Progenitor cell of endocrine pancreas (in vitro differentiated cells): ENCODE measurements at regions not wholly inside any gene's neighbourhood (a gene's known extent, or its start where the extent isn't known, plus 50 kb on each side); places are given as distances from the start of the nearest gene placed in this dataset.
"Not testable (repeated sequence)": the region's sequence is repeated elsewhere in the genome, so short reads cannot be mapped to it uniquely, and the experiment has no call there.

Experiments used
- DNase-seq: peaks from one replicate; pipeline ENCODE4 v3.0.0; 2021; ENCODE audit warnings: low spot score; ENCODE audit not compliant: unreplicated experiment
- H3K27ac Mint-ChIP-seq: 2 replicates; pipeline ENCODE4 v1.8.0; 2021; ENCODE audit warnings: mild to moderate bottlenecking, moderate library complexity, mixed read lengths
- H3K27me3 Mint-ChIP-seq: 2 replicates; pipeline ENCODE4 v1.8.0; 2021; ENCODE audit warnings: mixed read lengths
- H3K36me3 Mint-ChIP-seq: 2 replicates; pipeline ENCODE4 v1.8.0; 2022; ENCODE audit warnings: mixed read lengths; ENCODE audit not compliant: insufficient read depth
- H3K4me1 Mint-ChIP-seq: 2 replicates; pipeline ENCODE4 v1.8.0; 2021; ENCODE audit warnings: low read depth, mixed read lengths
- H3K4me3 Mint-ChIP-seq: 2 replicates; pipeline ENCODE4 v1.8.0; 2021; ENCODE audit warnings: low read depth, mild to moderate bottlenecking, moderate library complexity, mixed read lengths
- H3K9me3 Mint-ChIP-seq: 2 replicates; pipeline ENCODE4 v1.8.0; 2021; ENCODE audit warnings: low read depth, mixed read lengths
- TF ChIP-seq, protein P1 (sequence below): fragments of 200-600 bp; sonication (generic); IDR thresholded peaks from one replicate; pipeline ENCODE4 v1.5.0; 2021; ENCODE audit warnings: antibody characterized with exemption, mild to moderate bottlenecking; ENCODE audit not compliant: unreplicated experiment

DNA sequence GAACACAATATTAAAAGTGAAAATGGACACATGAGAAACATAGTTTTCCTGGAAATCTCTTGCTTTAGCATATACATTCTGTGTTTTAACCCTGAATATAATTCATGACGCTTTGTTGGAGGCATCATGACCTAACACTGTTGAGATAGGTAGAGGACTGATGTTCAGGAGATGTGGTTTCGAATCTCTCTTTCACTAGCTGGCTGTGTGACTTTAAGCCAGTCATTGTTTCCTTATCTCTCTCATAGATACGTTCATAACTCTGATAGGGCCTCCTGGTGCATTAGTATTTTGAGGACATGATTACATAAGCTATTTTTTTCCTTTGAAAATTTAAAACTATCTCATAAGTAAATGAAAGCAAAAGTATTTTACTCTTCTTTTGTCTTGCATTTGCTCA is 179.0 kb upstream of the DTNA start:
- H3K27ac Mint-ChIP-seq = peak overlapping the region; percentile 47
- no peaks in the 10 kb centered on the region for H3K36me3 Mint-ChIP-seq
- H3K4me1 Mint-ChIP-seq = peaks cover 4% of the 10 kb centered on the region
- H3K4me3 Mint-ChIP-seq = no peak overlapping the region
- H3K9me3 Mint-ChIP-seq = peaks cover 4% of the 10 kb centered on the region
- H3K27me3 Mint-ChIP-seq = no peaks in the 10 kb centered on the region
- no peak for DNase-seq
- TF ChIP-seq, protein P1, sequence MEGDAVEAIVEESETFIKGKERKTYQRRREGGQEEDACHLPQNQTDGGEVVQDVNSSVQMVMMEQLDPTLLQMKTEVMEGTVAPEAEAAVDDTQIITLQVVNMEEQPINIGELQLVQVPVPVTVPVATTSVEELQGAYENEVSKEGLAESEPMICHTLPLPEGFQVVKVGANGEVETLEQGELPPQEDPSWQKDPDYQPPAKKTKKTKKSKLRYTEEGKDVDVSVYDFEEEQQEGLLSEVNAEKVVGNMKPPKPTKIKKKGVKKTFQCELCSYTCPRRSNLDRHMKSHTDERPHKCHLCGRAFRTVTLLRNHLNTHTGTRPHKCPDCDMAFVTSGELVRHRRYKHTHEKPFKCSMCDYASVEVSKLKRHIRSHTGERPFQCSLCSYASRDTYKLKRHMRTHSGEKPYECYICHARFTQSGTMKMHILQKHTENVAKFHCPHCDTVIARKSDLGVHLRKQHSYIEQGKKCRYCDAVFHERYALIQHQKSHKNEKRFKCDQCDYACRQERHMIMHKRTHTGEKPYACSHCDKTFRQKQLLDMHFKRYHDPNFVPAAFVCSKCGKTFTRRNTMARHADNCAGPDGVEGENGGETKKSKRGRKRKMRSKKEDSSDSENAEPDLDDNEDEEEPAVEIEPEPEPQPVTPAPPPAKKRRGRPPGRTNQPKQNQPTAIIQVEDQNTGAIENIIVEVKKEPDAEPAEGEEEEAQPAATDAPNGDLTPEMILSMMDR = no peak

DNA sequence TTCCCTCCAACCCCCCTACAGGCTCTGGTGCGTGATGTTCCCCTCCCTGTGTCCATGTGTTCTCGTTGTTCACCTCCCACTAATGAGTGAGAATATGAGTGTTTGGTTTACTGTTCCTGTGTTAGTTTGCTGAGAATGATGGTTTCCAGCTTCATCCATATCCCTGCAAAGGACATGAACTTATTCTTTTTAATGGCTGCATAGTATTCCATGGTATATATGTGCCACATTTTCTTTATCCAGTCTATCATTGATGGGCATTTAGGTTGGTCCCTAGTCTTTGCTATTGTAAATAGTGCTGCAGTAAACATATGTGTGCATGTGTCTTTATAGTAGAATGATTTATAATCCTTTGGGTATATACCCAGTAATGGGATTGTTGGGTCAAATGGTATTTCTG is 175.5 kb upstream of the DTNA start:
- not testable (repeated sequence) for DNase-seq, H3K4me3 Mint-ChIP-seq, H3K27me3 Mint-ChIP-seq, H3K9me3 Mint-ChIP-seq, H3K27ac Mint-ChIP-seq, H3K4me1 Mint-ChIP-seq, H3K36me3 Mint-ChIP-seq

DNA sequence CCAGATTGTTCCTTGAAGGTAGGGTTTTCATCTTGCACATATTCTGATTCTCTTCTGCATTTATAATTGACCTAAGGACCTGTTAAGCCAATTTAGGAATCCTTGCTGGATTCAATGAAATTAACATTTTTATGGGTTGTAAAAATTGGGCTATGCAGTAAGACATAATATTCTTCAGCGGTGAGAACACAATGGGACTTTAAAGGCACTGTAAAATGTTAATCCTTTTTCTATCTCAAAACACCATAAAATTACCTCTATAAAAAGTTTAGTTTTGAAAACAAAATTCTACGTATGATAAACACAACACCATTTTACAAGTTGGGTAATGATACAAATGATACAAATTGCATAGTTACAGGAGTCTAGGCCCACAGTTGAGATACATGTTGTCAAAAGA is 169.2 kb upstream of the DTNA start:
- H3K27ac Mint-ChIP-seq = no peak overlapping the region
- TF ChIP-seq, protein P1 = no peak
- no peak overlapping the region for H3K4me3 Mint-ChIP-seq
- no peak for DNase-seq
- H3K27me3 Mint-ChIP-seq = no peaks in the 10 kb centered on the region
- H3K36me3 Mint-ChIP-seq = no peaks in the 10 kb centered on the region
- H3K9me3 Mint-ChIP-seq = no peaks in the 10 kb centered on the region
- peaks cover 32% of the 10 kb centered on the region for H3K4me1 Mint-ChIP-seq

DNA sequence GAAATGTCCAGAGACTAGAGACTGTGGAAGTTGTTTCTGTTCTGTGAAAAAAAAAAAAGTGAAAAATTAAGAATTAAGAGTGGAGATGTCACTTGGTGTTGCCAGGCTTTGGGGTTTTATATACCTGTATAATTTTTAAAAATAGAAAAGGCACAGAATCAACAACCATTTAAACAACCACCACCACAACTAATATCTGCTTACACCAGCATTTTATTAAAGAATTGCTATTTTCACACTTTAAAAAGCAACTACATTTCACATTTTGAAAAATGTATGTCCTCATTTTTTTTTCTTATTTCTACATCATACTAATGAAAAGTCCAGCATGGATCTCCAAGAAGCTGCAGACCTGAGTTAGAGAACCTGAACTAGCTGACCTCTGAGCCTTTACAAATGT is 167.5 kb upstream of the DTNA start:
- peak overlapping the region; percentile 68 for H3K27ac Mint-ChIP-seq

DNA sequence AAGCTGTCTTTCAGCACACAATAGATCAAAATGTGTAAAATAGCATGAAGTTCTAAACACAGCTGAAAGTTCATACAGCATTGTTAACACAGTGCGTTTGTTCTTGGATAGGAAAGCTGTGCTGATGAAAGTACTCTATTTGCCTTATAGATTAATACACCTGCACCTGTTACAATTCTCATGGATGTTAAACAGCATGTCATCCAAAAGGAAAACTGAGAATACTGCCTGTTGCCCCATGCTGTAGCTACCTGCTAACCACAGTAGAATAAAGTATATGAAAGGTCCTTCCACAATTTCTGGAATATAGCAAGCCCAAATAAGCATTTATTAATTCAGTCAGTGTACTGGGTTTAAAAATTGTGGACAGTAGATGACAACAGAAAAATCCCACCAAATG is 166.7 kb upstream of the DTNA start:
- no peaks in the 10 kb centered on the region for H3K36me3 Mint-ChIP-seq
- no peaks in the 10 kb centered on the region for H3K9me3 Mint-ChIP-seq

More for the DNA sequence above, 167.5 kb upstream of the DTNA start:
- H3K9me3 Mint-ChIP-seq = no peaks in the 10 kb centered on the region
- TF ChIP-seq, protein P1 = no peak
- peaks cover 39% of the 10 kb centered on the region for H3K4me1 Mint-ChIP-seq
- no peaks in the 10 kb centered on the region for H3K27me3 Mint-ChIP-seq
- no peak overlapping the region for H3K4me3 Mint-ChIP-seq
- DNase-seq = no peak
- no peaks in the 10 kb centered on the region for H3K36me3 Mint-ChIP-seq

DNA sequence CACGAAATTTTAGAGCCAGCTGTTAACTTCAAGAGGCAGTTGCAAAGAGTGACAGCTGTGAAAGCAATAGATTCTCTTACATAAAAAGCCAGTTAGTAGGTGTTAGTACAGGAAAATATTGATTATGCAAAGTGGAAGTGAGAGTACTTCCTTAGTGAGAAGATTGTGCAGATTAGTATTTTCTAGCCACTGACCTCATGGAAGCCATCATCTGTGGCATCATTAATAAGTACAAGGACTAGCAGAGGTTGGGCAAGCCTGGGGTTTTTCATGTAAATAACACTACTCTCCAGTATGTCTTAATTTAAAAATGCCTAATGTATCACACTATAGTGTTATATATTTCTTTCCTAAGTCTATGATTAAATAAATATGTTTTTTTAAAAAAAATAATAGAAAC is 166.2 kb upstream of the DTNA start:
- no peaks in the 10 kb centered on the region for H3K9me3 Mint-ChIP-seq
- peak overlapping the region; percentile 50 for H3K27ac Mint-ChIP-seq
- DNase-seq = no peak
- TF ChIP-seq, protein P1 = no peak
- peaks cover 47% of the 10 kb centered on the region for H3K4me1 Mint-ChIP-seq
- H3K36me3 Mint-ChIP-seq = no peaks in the 10 kb centered on the region
- H3K27me3 Mint-ChIP-seq = no peaks in the 10 kb centered on the region
- no peak overlapping the region for H3K4me3 Mint-ChIP-seq

More for the DNA sequence above, 166.7 kb upstream of the DTNA start:
- TF ChIP-seq, protein P1 = no peak
- peak overlapping the region; percentile 15 for H3K4me3 Mint-ChIP-seq
- DNase-seq = no peak
- peaks cover 44% of the 10 kb centered on the region for H3K4me1 Mint-ChIP-seq
- peak overlapping the region; percentile 50 for H3K27ac Mint-ChIP-seq
- no peaks in the 10 kb centered on the region for H3K27me3 Mint-ChIP-seq
